Lower leg skin (tissue), 4 donors: ENCODE measurements at regions not wholly inside any gene's neighbourhood (a gene's known extent, or its start where the extent isn't known, plus 50 kb on each side); places are given as distances from the start of the nearest gene placed in this dataset.

Experiments used
- DNase-seq, 2 donors: peaks; one replicate each; pipeline ENCODE4 v3.0.0-alpha.2; 2019; ENCODE audit warnings: low spot score in 2 of 2
- H3K4me3 ChIP-seq: fragments of 200-600 bp; sonication (generic); 2 replicates; pipeline ENCODE4 v1.5.1; 2017; ENCODE audit warnings: mild to moderate bottlenecking, low read depth; ENCODE audit not compliant: poor library complexity, severe bottlenecking
- CTCF ChIP-seq, 3 donors: fragments of 450-650 bp; IDR thresholded peaks; one replicate each; pipeline ENCODE4 v1.5.1; 2016; ENCODE audit warnings: antibody characterized with exemption in 3 of 3, mild to moderate bottlenecking in 3 of 3, moderate library complexity in 2 of 3
- POLR2A ChIP-seq, 2 donors: fragments of 450-650 bp; IDR thresholded peaks; one replicate each; pipeline ENCODE4 v1.6.1; 2016 to 2017; ENCODE audit warnings: antibody characterized with exemption in 2 of 2, mild to moderate bottlenecking in 1 of 2, moderate library complexity in 1 of 2
- WGBS, 2 donors: methylation state at CpG; one replicate each; pipeline ENCODE4 v1.1.5; 2018; 5-methylcytosine and 5-hydroxymethylcytosine counted together
- intact Hi-C: fragments of 100-400 bp; cut with DNase I; formaldehyde crosslinking; loops from one replicate; pipeline ENCODE4 v1.15.0; 2023; ENCODE audit warnings: low total_unique reads

GRCh38 chr1:229869240-229869639, 197.8 kb upstream of the GALNT2 start:
- intact Hi-C loops: no loop called here
- no peak for DNase-seq
- H3K4me3 ChIP-seq: no peak overlapping the region
- 46 to 47% methylated on average over 1 of the region's 1 CpG for WGBS, 2 donors
- no peak for TF ChIP-seq CTCF (IDR thresholded peaks at IDR 0.05)
- TF ChIP-seq POLR2A (IDR thresholded peaks at IDR 0.05): no peak

GRCh38 chr1:229869687-229870086, 197.4 kb upstream of the GALNT2 start:
- WGBS, 2 donors: 31 to 36% methylated on average over 4 of the region's 4 CpGs
- no peak overlapping the region for H3K4me3 ChIP-seq
- intact Hi-C loops: no loop called here
- TF ChIP-seq POLR2A (IDR thresholded peaks at IDR 0.05) (no peak), CTCF (IDR thresholded peaks at IDR 0.05) (no peak)
- no peak for DNase-seq

- intact Hi-C loops: no loop called here
- 82 to 84% methylated on average over 2 of the region's 2 CpGs for WGBS, 2 donors
- DNase-seq: no peak
- no peak overlapping the region for H3K4me3 ChIP-seq
- TF ChIP-seq CTCF (IDR thresholded peaks at IDR 0.05) (no peak), POLR2A (IDR thresholded peaks at IDR 0.05) (no peak)
Measured at GRCh38 chr1:229870381-229870780, 196.7 kb upstream of the GALNT2 start.

- WGBS, 2 donors: 84% methylated on average over 9 of the region's 9 CpGs
- TF ChIP-seq CTCF (IDR thresholded peaks at IDR 0.05) (no peak), POLR2A (IDR thresholded peaks at IDR 0.05) (no peak)
- no peak overlapping the region for H3K4me3 ChIP-seq
- intact Hi-C loops: no loop called here
- no peak for DNase-seq
Measured at GRCh38 chr1:229871078-229871676, 195.9 kb upstream of the GALNT2 start.

GRCh38 chr1:229874136-229874535, 192.9 kb upstream of the GALNT2 start:
- TF ChIP-seq CTCF (IDR thresholded peaks at IDR 0.05) (no peak), POLR2A (IDR thresholded peaks at IDR 0.05) (no peak)
- no peak overlapping the region for H3K4me3 ChIP-seq
- intact Hi-C loops: no loop called here
- no peak for DNase-seq
- 77 to 84% methylated on average over 3 of the region's 3 CpGs for WGBS, 2 donors

- no peak overlapping the region for H3K4me3 ChIP-seq
- WGBS, 2 donors: 73 to 85% methylated on average over 2 of the region's 2 CpGs
- intact Hi-C loops: no loop called here
Measured at GRCh38 chr1:229874609-229875008, 192.4 kb upstream of the GALNT2 start.

More at GRCh38 chr1:229874609-229875008, 192.4 kb upstream of the GALNT2 start:
- no peak for TF ChIP-seq CTCF (IDR thresholded peaks at IDR 0.05)
- no peak for TF ChIP-seq POLR2A (IDR thresholded peaks at IDR 0.05)
- no peak for DNase-seq
